Loucy (cell line): ENCODE measurements at regions not wholly inside any gene's neighbourhood (a gene's known extent, or its start where the extent isn't known, plus 50 kb on each side); places are given as distances from the start of the nearest gene placed in this dataset.

Experiments
- H2AFZ ChIP-seq: fragments of 200-600 bp; sonication (generic); 2 replicates; pipeline ENCODE4 v1.6.0; 2016; ENCODE audit warnings: antibody characterized with exemption, mild to moderate bottlenecking, low read length, moderate library complexity
- H3F3A ChIP-seq: fragments of 200-600 bp; 2 replicates; pipeline ENCODE4 v1.6.0; 2016; ENCODE audit warnings: antibody characterized with exemption, low read depth, mild to moderate bottlenecking
- H3K27me3 ChIP-seq: fragments of 200-600 bp; sonication (generic); 2 replicates; pipeline ENCODE4 v1.6.1; 2014; ENCODE audit warnings: low read length, mild to moderate bottlenecking; ENCODE audit not compliant: insufficient read depth, poor library complexity, severe bottlenecking
- H3K36me3 ChIP-seq: fragments of 200-600 bp; sonication (generic); 2 replicates; pipeline ENCODE4 v1.6.1; 2016; ENCODE audit warnings: low read length; ENCODE audit not compliant: insufficient read depth
- H3K4me1 ChIP-seq: fragments of 200-600 bp; sonication (generic); 2 replicates; pipeline ENCODE4 v1.5.1; 2014; ENCODE audit warnings: low read length, mild to moderate bottlenecking; ENCODE audit not compliant: insufficient read depth, poor library complexity, severe bottlenecking
- H3K4me2 ChIP-seq: fragments of 200-600 bp; sonication (generic); 2 replicates; pipeline ENCODE4 v1.6.0; 2014; ENCODE audit warnings: antibody characterized with exemption, low read length, low read depth, mild to moderate bottlenecking; ENCODE audit not compliant: poor library complexity, severe bottlenecking
- H3K4me3 ChIP-seq: fragments of 200-600 bp; sonication (generic); 2 replicates; pipeline ENCODE4 v1.5.1; 2014; ENCODE audit warnings: low read length, mild to moderate bottlenecking, mixed read lengths; ENCODE audit not compliant: poor library complexity, severe bottlenecking
- H3K79me2 ChIP-seq: fragments of 200-600 bp; sonication (generic); 2 replicates; pipeline ENCODE4 v1.6.1; 2014; ENCODE audit warnings: low read length; ENCODE audit not compliant: insufficient read depth
- H3K9ac ChIP-seq: fragments of 200-600 bp; sonication (generic); 2 replicates; pipeline ENCODE4 v1.6.0; 2014; ENCODE audit warnings: mild to moderate bottlenecking, low read depth, low read length, moderate library complexity; ENCODE audit not compliant: poor library complexity, severe bottlenecking
- H3K9me2 ChIP-seq: fragments of 200-600 bp; sonication (generic); replicated peaks from 2 replicates; pipeline ENCODE4 v1.6.1; 2016; ENCODE audit warnings: low read depth, low read length, mixed read lengths
- H3K9me3 ChIP-seq: fragments of 200-600 bp; sonication (generic); 2 replicates; pipeline ENCODE4 v1.6.1; 2014; ENCODE audit warnings: mild to moderate bottlenecking, antibody characterized with exemption, low read length, low read depth; ENCODE audit not compliant: insufficient read depth
- H4K20me1 ChIP-seq: fragments of 200-600 bp; sonication (generic); 2 replicates; pipeline ENCODE4 v1.6.0; 2014; ENCODE audit warnings: antibody characterized with exemption, low read length, mild to moderate bottlenecking; ENCODE audit not compliant: insufficient read depth, poor library complexity, severe bottlenecking
- EZH2phosphoT487 ChIP-seq: fragments of 200-600 bp; IDR thresholded peaks from 2 replicates; pipeline ENCODE4 v1.6.1; 2018; ENCODE audit warnings: antibody characterized with exemption, mild to moderate bottlenecking, moderate library complexity, borderline replicate concordance
- TF ChIP-seq, protein P1 (sequence below): fragments of 200-600 bp; sonication (generic); conservative IDR thresholded peaks from 2 replicates; pipeline ENCODE4 v1.5.1; 2014; ENCODE audit warnings: mild to moderate bottlenecking, antibody characterized with exemption, low read length

DNA sequence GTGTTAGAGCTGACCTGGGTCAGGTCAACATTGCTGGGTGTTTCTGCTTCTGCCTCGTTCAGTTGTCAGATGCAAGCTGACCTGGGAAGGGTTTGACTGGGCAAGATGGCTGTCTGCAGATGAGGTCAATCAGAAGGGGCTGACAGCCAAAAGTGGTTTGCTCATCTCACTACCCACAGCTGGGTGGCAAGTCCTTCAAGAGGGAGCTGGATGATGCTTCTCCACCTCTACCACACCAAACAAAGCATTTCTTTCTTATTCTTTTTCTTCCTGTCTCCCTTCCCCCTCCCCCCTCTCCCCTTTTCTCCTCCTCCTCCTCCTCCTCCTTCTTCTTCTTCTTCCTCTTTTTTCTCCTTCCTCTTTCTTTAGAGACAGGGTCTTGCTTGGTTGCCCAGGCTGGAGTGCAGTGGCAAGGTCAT lies 268.2 kb upstream of the PLEKHG7 start:
- Histone ChIP-seq H3K27me3 (no peaks in the 10 kb centered on the region), H2AFZ (no peak overlapping the region), H3K4me1 (no peaks in the 10 kb centered on the region), H3K4me2 (no peak overlapping the region), H3K79me2 (no peaks in the 10 kb centered on the region), H3K9ac (no peak overlapping the region), H4K20me1 (no peaks in the 10 kb centered on the region), H3F3A (no peaks in the 10 kb centered on the region), H3K9me2 (no peaks in the 10 kb centered on the region), H3K4me3 (no peak overlapping the region), H3K36me3 (no peaks in the 10 kb centered on the region), H3K9me3 (no peaks in the 10 kb centered on the region)
- TF ChIP-seq, protein P1, sequence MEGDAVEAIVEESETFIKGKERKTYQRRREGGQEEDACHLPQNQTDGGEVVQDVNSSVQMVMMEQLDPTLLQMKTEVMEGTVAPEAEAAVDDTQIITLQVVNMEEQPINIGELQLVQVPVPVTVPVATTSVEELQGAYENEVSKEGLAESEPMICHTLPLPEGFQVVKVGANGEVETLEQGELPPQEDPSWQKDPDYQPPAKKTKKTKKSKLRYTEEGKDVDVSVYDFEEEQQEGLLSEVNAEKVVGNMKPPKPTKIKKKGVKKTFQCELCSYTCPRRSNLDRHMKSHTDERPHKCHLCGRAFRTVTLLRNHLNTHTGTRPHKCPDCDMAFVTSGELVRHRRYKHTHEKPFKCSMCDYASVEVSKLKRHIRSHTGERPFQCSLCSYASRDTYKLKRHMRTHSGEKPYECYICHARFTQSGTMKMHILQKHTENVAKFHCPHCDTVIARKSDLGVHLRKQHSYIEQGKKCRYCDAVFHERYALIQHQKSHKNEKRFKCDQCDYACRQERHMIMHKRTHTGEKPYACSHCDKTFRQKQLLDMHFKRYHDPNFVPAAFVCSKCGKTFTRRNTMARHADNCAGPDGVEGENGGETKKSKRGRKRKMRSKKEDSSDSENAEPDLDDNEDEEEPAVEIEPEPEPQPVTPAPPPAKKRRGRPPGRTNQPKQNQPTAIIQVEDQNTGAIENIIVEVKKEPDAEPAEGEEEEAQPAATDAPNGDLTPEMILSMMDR: no peak
- TF ChIP-seq EZH2phosphoT487: no peak

DNA sequence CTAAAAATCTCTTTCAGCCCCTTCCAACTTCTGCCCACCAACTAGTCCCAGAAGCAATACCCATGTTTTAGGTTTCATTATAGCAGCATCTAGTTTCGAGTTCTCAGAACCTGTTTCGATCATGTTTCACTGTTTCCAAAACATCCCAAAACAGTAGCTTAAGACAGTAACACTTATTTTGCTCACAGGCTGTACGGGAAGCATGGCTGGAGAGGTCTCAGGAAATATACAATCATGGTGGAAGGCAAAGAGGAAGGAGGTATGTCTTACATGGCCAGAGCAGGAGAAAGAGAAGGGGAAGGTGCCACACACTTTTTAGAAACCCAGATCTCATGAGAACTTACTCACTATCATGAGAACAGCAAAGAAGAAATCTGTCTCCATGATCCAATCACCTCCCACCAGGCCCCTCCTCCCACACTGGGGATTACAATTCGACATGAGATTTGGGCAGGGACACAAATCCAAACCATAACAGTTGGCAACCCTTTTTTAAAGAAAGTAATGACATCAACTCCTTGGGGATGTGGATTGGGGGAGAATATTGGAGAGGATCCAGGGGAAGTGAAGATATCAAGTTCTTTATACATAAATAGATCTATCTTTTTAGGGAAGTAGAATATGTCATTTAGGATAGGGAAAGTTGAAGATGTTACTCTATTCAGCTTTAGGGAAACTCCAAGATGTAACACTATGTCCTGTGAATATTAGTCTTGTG lies 269.9 kb upstream of the PLEKHG7 start:
- no peaks in the 10 kb centered on the region for H3K79me2 ChIP-seq
- no peaks in the 10 kb centered on the region for H3K9me2 ChIP-seq
- H3F3A ChIP-seq: no peaks in the 10 kb centered on the region
- H3K9me3 ChIP-seq: no peaks in the 10 kb centered on the region
- H3K4me1 ChIP-seq: no peaks in the 10 kb centered on the region
- H3K36me3 ChIP-seq: no peaks in the 10 kb centered on the region
- no peak overlapping the region for H3K9ac ChIP-seq
- no peak overlapping the region for H3K4me2 ChIP-seq
- H2AFZ ChIP-seq: peak overlapping the region; percentile 57; the same call in 1 of the 2 replicates
- H4K20me1 ChIP-seq: no peaks in the 10 kb centered on the region
- no peak overlapping the region for H3K4me3 ChIP-seq
- H3K27me3 ChIP-seq: no peaks in the 10 kb centered on the region
- no peak for TF ChIP-seq EZH2phosphoT487
- TF ChIP-seq, protein P1: no peak

DNA sequence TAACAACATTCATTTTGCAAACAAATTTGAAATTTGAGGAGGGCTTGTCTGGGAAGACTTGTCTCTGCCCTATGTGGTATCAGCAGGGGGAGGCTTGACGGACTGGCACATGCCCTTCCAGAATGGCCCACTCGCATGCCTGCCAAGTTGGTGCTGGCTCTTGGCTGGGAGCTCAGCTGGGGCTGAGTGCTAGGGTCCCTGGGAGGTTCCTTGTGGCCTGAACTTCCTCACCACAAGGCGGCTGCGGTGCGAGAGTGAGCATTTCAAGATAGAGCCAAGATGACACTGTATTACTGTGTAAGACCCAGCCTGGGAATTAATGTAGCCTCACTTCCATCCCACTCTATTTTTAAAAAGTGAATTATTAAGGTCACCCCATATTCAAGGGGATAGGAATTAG lies 271.6 kb upstream of the PLEKHG7 start:
- TF ChIP-seq, protein P1: no peak
- TF ChIP-seq EZH2phosphoT487: no peak
- H3K27me3 ChIP-seq: no peaks in the 10 kb centered on the region
- H3K9ac ChIP-seq: no peak overlapping the region
- no peak overlapping the region for H2AFZ ChIP-seq
- H3K9me2 ChIP-seq: no peaks in the 10 kb centered on the region
- H3K4me3 ChIP-seq: no peak overlapping the region
- no peaks in the 10 kb centered on the region for H3K9me3 ChIP-seq
- no peaks in the 10 kb centered on the region for H3K79me2 ChIP-seq
- no peaks in the 10 kb centered on the region for H4K20me1 ChIP-seq
- H3K36me3 ChIP-seq: no peaks in the 10 kb centered on the region
- H3K4me1 ChIP-seq: no peaks in the 10 kb centered on the region
- no peak overlapping the region for H3K4me2 ChIP-seq
- H3F3A ChIP-seq: no peaks in the 10 kb centered on the region
